Mucosa of rectum (tissue), 2 donors: ENCODE measurements at regions not wholly inside any gene's neighbourhood (a gene's known extent, or its start where the extent isn't known, plus 50 kb on each side); places are given as distances from the start of the nearest gene placed in this dataset.
"Not testable (repeated sequence)": the region's sequence is repeated elsewhere in the genome, so short reads cannot be mapped to it uniquely, and the experiment has no call there.

Experiments used
- H3K27ac ChIP-seq, 2 donors: one replicate each; pipeline ENCODE4 v1.7.0; 2013; ENCODE audit warnings: inconsistent platforms in 2 of 2, low read depth in 2 of 2, low read length in 2 of 2
- H3K27me3 ChIP-seq, 2 donors: one replicate each; pipeline ENCODE4 v1.7.0; 2013; ENCODE audit warnings: low read length in 2 of 2; ENCODE audit not compliant: control insufficient read depth in 2 of 2, insufficient read depth in 2 of 2
- H3K36me3 ChIP-seq, 2 donors: one replicate each; pipeline ENCODE4 v1.7.0; 2013; ENCODE audit warnings: low read length in 2 of 2; ENCODE audit not compliant: control insufficient read depth in 2 of 2, insufficient read depth in 2 of 2
- H3K4me1 ChIP-seq, 2 donors: one replicate each; pipeline ENCODE4 v1.7.0; 2013; ENCODE audit warnings: low read length in 2 of 2, mild to moderate bottlenecking in 1 of 2; ENCODE audit not compliant: control insufficient read depth in 2 of 2, insufficient read depth in 2 of 2
- H3K4me3 ChIP-seq, 2 donors: one replicate each; pipeline ENCODE4 v1.7.0; 2013; ENCODE audit warnings: low read length in 2 of 2
- H3K9ac ChIP-seq, 2 donors: one replicate each; pipeline ENCODE4 v1.7.0; 2013; ENCODE audit warnings: low read length in 2 of 2, low read depth in 1 of 2, mild to moderate bottlenecking in 1 of 2
- H3K9me3 ChIP-seq, 2 donors: one replicate each; pipeline ENCODE4 v1.7.0; 2013; ENCODE audit warnings: low read length in 2 of 2; ENCODE audit not compliant: control insufficient read depth in 2 of 2
- donor health status: healthy.
- donor health status: Normal muscosa, but diverticular disease.

- Histone ChIP-seq H3K4me1 (no peaks in the 10 kb centered on the region), H3K27me3 (peaks cover 2% of the 10 kb centered on the region in 2 donors), H3K9me3 (no peaks in the 10 kb centered on the region), H3K4me3 (no peak overlapping the region), H3K36me3 (no peaks in the 10 kb centered on the region), H3K27ac (no peak overlapping the region), H3K9ac (no peak overlapping the region)
Measured at GRCh38 chr1:38584448-38585355, 274.9 kb downstream of the RRAGC start.

- not testable (repeated sequence) for H3K9ac ChIP-seq, H3K9me3 ChIP-seq, H3K4me3 ChIP-seq, H3K36me3 ChIP-seq, H3K27ac ChIP-seq, H3K4me1 ChIP-seq
- H3K27me3 ChIP-seq: peaks cover 8 to 12% of the 10 kb centered on the region in 2 donors
Measured at GRCh38 chr1:38583287-38583686, 276.3 kb downstream of the RRAGC start.

- Histone ChIP-seq H3K36me3 (no peaks in the 10 kb centered on the region), H3K27me3 (peaks cover 14 to 21% of the 10 kb centered on the region in 2 donors), H3K9ac (no peak overlapping the region), H3K4me1 (no peaks in the 10 kb centered on the region), H3K27ac (no peak overlapping the region), H3K4me3 (no peak overlapping the region), H3K9me3 (no peaks in the 10 kb centered on the region)
Measured at GRCh38 chr1:38581396-38581795, 278.2 kb downstream of the RRAGC start.

GRCh38 chr1:38580594-38580993, 279.0 kb downstream of the RRAGC start:
- no peaks in the 10 kb centered on the region for H3K36me3 ChIP-seq
- no peaks in the 10 kb centered on the region for H3K4me1 ChIP-seq
- no peak overlapping the region for H3K27ac ChIP-seq
- no peak overlapping the region for H3K9ac ChIP-seq
- no peak overlapping the region for H3K4me3 ChIP-seq
- peaks cover 17 to 23% of the 10 kb centered on the region in 2 donors for H3K27me3 ChIP-seq
- no peaks in the 10 kb centered on the region for H3K9me3 ChIP-seq

- Histone ChIP-seq H3K27ac (no peak overlapping the region), H3K9ac (no peak overlapping the region), H3K4me3 (no peak overlapping the region), H3K36me3 (no peaks in the 10 kb centered on the region), H3K27me3 (peaks cover 17 to 25% of the 10 kb centered on the region in 2 donors), H3K4me1 (no peaks in the 10 kb centered on the region), H3K9me3 (no peaks in the 10 kb centered on the region)
Measured at GRCh38 chr1:38579056-38579455, 280.5 kb downstream of the RRAGC start.

- H3K27ac ChIP-seq: no peak overlapping the region
- no peak overlapping the region for H3K4me3 ChIP-seq
- no peaks in the 10 kb centered on the region for H3K9me3 ChIP-seq
- peaks cover 17 to 25% of the 10 kb centered on the region in 2 donors for H3K27me3 ChIP-seq
- H3K4me1 ChIP-seq: no peaks in the 10 kb centered on the region
- no peaks in the 10 kb centered on the region for H3K36me3 ChIP-seq
- H3K9ac ChIP-seq: no peak overlapping the region
Measured at GRCh38 chr1:38578271-38578951, 281.2 kb downstream of the RRAGC start.

- Histone ChIP-seq H3K9me3 (no peaks in the 10 kb centered on the region), H3K4me1 (no peaks in the 10 kb centered on the region), H3K4me3 (no peak overlapping the region), H3K27ac (no peak overlapping the region), H3K9ac (no peak overlapping the region), H3K36me3 (no peaks in the 10 kb centered on the region), H3K27me3 (peaks cover 17 to 25% of the 10 kb centered on the region in 2 donors)
Measured at GRCh38 chr1:38577937-38578270, 281.7 kb downstream of the RRAGC start.

GRCh38 chr1:38577385-38577784, 282.2 kb downstream of the RRAGC start:
- Histone ChIP-seq H3K4me3 (no peak overlapping the region), H3K36me3 (no peaks in the 10 kb centered on the region), H3K9me3 (no peaks in the 10 kb centered on the region), H3K27me3 (peaks cover 17 to 25% of the 10 kb centered on the region in 2 donors), H3K27ac (no peak overlapping the region), H3K9ac (no peak overlapping the region), H3K4me1 (no peaks in the 10 kb centered on the region)

GRCh38 chr1:38576241-38576640, 283.3 kb downstream of the RRAGC start:
- peaks cover 20 to 25% of the 10 kb centered on the region in 2 donors for H3K27me3 ChIP-seq

GRCh38 chr1:38571726-38572125, 287.8 kb downstream of the RRAGC start:
- no peak overlapping the region for H3K4me3 ChIP-seq

More at GRCh38 chr1:38576241-38576640, 283.3 kb downstream of the RRAGC start:
- Histone ChIP-seq H3K9ac (no peak overlapping the region), H3K9me3 (no peaks in the 10 kb centered on the region), H3K36me3 (no peaks in the 10 kb centered on the region), H3K4me1 (no peaks in the 10 kb centered on the region), H3K4me3 (no peak overlapping the region), H3K27ac (no peak overlapping the region)

More at GRCh38 chr1:38571726-38572125, 287.8 kb downstream of the RRAGC start:
- Histone ChIP-seq H3K9ac (no peak overlapping the region), H3K27ac (no peak overlapping the region), H3K36me3 (no peaks in the 10 kb centered on the region), H3K9me3 (no peaks in the 10 kb centered on the region), H3K4me1 (no peaks in the 10 kb centered on the region), H3K27me3 (peaks cover 5 to 8% of the 10 kb centered on the region in 2 donors)
